Osteoblast (primary cell): ENCODE measurements at regions not wholly inside any gene's neighbourhood (a gene's known extent, or its start where the extent isn't known, plus 50 kb on each side); places are given as distances from the start of the nearest gene placed in this dataset.
"Not testable (repeated sequence)": the region's sequence is repeated elsewhere in the genome, so short reads cannot be mapped to it uniquely, and the experiment has no call there.

ENCODE experiments used
- DNase-seq: peaks from one replicate; pipeline ENCODE4 v3.0.0; 2011; ENCODE audit warnings: low spot score, mixed read lengths; ENCODE audit not compliant: insufficient read length; ENCODE audit errors: missing footprints
- H2AFZ ChIP-seq: 2 replicates; pipeline ENCODE4 v1.6.0; 2011; ENCODE audit warnings: mild to moderate bottlenecking, low read length
- H3K27ac ChIP-seq: 2 replicates; pipeline ENCODE4 v1.5.1; 2011; ENCODE audit warnings: mild to moderate bottlenecking, low read depth, low read length, moderate library complexity
- H3K27me3 ChIP-seq: 2 replicates; pipeline ENCODE4 v1.6.0; 2012; ENCODE audit warnings: mild to moderate bottlenecking, control low read depth, inconsistent platforms, low read length, moderate library complexity; ENCODE audit not compliant: insufficient read depth
- H3K36me3 ChIP-seq: 2 replicates; pipeline ENCODE4 v1.5.1; 2011; ENCODE audit warnings: mild to moderate bottlenecking, low read length, control low read depth, moderate library complexity; ENCODE audit not compliant: insufficient read depth
- H3K4me1 ChIP-seq: 2 replicates; pipeline ENCODE4 v1.5.1; 2011; ENCODE audit warnings: mild to moderate bottlenecking, low read length, control low read depth, moderate library complexity; ENCODE audit not compliant: insufficient read depth
- H3K4me2 ChIP-seq: 2 replicates; pipeline ENCODE4 v1.6.0; 2011; ENCODE audit warnings: mild to moderate bottlenecking, low read length; ENCODE audit not compliant: insufficient read depth
- H3K4me3 ChIP-seq: fragments of 200-600 bp; sonication (generic); 3 replicates; pipeline ENCODE4 v1.5.1; 2012; ENCODE audit warnings: mild to moderate bottlenecking, low read length, inconsistent platforms; ENCODE audit not compliant: insufficient read depth
- H3K79me2 ChIP-seq: 2 replicates; pipeline ENCODE4 v1.6.0; 2012; ENCODE audit warnings: mild to moderate bottlenecking, low read length, control low read depth, inconsistent platforms; ENCODE audit not compliant: insufficient read depth
- H3K9me3 ChIP-seq: 2 replicates; pipeline ENCODE4 v1.5.1; 2011; ENCODE audit warnings: low read depth, low read length, control low read depth
- H4K20me1 ChIP-seq: 2 replicates; pipeline ENCODE4 v1.6.0; 2012; ENCODE audit warnings: mild to moderate bottlenecking, low read length, control low read depth; ENCODE audit not compliant: insufficient read depth
- TF ChIP-seq, protein P1 (sequence below): IDR thresholded peaks from 2 replicates; pipeline ENCODE4 v1.5.1; 2011; ENCODE audit warnings: mild to moderate bottlenecking, low read depth, low read length, moderate library complexity; ENCODE audit errors: extremely low read depth

DNA sequence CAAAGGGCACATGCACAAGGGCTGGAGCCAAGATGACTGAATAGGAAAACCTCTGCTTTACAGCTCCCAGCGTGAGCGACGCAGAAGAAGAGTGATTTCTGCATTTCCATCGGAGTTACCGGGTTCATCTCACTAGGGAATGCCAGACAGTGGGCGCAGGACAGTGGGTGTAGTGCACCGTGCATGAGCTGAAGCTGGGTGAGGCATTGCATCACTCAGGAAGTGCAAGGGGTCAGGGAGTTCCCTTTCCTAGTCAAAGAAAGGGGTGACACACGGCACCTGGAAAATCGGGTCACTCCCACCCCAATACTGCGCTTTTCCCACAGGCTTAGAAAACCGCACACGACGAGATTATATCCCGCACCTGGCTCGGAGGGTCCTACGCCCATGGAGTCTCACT, 64.5 kb upstream of the HTR1E start:
- not testable (repeated sequence) for H2AFZ ChIP-seq, H3K27me3 ChIP-seq

DNA sequence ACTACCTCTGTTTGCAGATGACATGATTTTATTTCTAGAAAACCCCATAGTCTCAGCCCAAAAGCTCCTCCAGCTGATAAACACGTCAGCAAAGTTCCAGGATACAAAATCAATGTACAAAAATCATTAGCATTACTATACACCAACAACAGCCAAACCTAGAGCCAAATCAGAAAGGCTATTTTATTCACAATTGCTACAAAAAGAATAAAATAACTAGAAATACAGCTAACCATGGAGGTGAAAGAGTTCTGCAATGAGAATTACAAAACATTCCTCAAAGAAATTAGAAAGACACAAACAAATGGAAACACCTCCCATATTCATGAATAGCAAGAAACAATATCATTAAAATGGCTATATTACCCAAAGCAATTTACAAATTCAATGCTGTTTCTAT, 65.6 kb upstream of the HTR1E start:
- Histone ChIP-seq H2AFZ (no peak overlapping the region), H3K27me3 (no peaks in the 10 kb centered on the region), H3K4me2 (no peak overlapping the region), H3K9me3 (peaks cover 4% of the 10 kb centered on the region), H3K4me1 (no peaks in the 10 kb centered on the region), H3K27ac (no peak overlapping the region), H3K4me3 (no peak overlapping the region), H3K79me2 (no peaks in the 10 kb centered on the region), H4K20me1 (no peaks in the 10 kb centered on the region), H3K36me3 (no peaks in the 10 kb centered on the region)
- no peak for DNase-seq
- TF ChIP-seq, protein P1, sequence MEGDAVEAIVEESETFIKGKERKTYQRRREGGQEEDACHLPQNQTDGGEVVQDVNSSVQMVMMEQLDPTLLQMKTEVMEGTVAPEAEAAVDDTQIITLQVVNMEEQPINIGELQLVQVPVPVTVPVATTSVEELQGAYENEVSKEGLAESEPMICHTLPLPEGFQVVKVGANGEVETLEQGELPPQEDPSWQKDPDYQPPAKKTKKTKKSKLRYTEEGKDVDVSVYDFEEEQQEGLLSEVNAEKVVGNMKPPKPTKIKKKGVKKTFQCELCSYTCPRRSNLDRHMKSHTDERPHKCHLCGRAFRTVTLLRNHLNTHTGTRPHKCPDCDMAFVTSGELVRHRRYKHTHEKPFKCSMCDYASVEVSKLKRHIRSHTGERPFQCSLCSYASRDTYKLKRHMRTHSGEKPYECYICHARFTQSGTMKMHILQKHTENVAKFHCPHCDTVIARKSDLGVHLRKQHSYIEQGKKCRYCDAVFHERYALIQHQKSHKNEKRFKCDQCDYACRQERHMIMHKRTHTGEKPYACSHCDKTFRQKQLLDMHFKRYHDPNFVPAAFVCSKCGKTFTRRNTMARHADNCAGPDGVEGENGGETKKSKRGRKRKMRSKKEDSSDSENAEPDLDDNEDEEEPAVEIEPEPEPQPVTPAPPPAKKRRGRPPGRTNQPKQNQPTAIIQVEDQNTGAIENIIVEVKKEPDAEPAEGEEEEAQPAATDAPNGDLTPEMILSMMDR: no peak

More for the DNA sequence above, 64.5 kb upstream of the HTR1E start:
- H3K4me3 ChIP-seq, H3K79me2 ChIP-seq, H3K27ac ChIP-seq, H3K9me3 ChIP-seq, H3K4me2 ChIP-seq, H4K20me1 ChIP-seq, H3K4me1 ChIP-seq, DNase-seq, H3K36me3 ChIP-seq: not testable (repeated sequence)

DNA sequence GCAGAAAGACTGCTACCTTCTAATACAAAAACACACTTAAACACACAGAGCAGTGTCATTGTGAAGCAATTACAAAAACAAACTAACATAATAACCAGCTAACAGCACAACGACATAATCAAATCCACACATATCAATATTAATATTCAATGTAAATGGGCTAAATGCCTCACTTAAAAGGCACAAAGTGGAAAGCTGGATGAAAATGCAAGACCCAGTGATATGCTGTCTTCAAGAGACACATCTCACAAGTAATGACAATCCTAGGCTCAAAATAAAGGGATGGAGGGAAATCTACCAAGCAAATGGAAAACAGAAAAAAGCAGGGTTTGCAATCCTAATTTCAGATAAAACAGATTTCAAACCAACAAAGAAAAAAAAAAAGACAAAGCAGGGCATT, 67.8 kb upstream of the HTR1E start:
- Histone ChIP-seq H3K4me3 (no peak overlapping the region), H4K20me1 (no peaks in the 10 kb centered on the region), H3K4me1 (no peaks in the 10 kb centered on the region), H3K36me3 (no peaks in the 10 kb centered on the region), H3K27ac (no peak overlapping the region), H2AFZ (no peak overlapping the region), H3K27me3 (no peaks in the 10 kb centered on the region), H3K79me2 (no peaks in the 10 kb centered on the region), H3K4me2 (no peak overlapping the region), H3K9me3 (peaks cover 4% of the 10 kb centered on the region)
- no peak for DNase-seq
- TF ChIP-seq, protein P1: no peak

DNA sequence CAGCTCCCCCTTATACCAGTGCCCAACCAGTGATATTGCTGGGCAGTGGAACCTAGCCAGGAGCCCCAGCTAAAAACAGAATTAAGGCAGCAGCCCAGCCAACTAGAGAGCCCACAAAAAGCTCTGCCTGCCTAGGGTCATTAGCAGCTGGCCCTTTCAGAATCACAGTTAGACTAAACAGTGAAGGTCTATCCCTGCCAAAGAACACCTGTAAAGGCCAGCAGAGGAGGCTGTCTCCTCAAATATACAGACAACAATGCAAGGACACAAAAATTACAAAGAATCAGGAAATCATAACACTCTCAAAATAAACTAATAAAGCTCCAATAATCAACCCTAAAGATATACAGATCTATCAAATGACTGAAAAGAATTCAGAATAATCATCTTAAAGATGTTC, 77.8 kb upstream of the HTR1E start:
- Histone ChIP-seq H3K36me3 (no peaks in the 10 kb centered on the region), H3K9me3 (no peaks in the 10 kb centered on the region), H3K4me1 (no peaks in the 10 kb centered on the region), H3K4me2 (no peak overlapping the region), H4K20me1 (no peaks in the 10 kb centered on the region), H3K79me2 (no peaks in the 10 kb centered on the region), H3K27ac (no peak overlapping the region), H2AFZ (no peak overlapping the region), H3K4me3 (no peak overlapping the region), H3K27me3 (no peaks in the 10 kb centered on the region)
- TF ChIP-seq, protein P1: no peak
- no peak for DNase-seq
